ENCODE measurements at regions not wholly inside any gene's neighbourhood (a gene's known extent, or its start where the extent isn't known, plus 50 kb on each side); places are given as distances from the start of the nearest gene placed in this dataset.

GRCh38 chr7:42834676-42835075 lies 77.2 kb downstream of the C7orf25 start:
- no peaks in the 10 kb centered on the region for H3K4me1 Mint-ChIP-seq
- ATAC-seq (ENCODE audit: low read depth) (no peak), DNase-seq (no peak)
- POLR2A ChIA-PET = no interaction called here
- H3K9me3 Mint-ChIP-seq = no peaks in the 10 kb centered on the region
- no peak overlapping the region for H3K27ac Mint-ChIP-seq
- TF ChIP-seq, protein P1, sequence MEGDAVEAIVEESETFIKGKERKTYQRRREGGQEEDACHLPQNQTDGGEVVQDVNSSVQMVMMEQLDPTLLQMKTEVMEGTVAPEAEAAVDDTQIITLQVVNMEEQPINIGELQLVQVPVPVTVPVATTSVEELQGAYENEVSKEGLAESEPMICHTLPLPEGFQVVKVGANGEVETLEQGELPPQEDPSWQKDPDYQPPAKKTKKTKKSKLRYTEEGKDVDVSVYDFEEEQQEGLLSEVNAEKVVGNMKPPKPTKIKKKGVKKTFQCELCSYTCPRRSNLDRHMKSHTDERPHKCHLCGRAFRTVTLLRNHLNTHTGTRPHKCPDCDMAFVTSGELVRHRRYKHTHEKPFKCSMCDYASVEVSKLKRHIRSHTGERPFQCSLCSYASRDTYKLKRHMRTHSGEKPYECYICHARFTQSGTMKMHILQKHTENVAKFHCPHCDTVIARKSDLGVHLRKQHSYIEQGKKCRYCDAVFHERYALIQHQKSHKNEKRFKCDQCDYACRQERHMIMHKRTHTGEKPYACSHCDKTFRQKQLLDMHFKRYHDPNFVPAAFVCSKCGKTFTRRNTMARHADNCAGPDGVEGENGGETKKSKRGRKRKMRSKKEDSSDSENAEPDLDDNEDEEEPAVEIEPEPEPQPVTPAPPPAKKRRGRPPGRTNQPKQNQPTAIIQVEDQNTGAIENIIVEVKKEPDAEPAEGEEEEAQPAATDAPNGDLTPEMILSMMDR (IDR thresholded peaks at IDR 0.05) = no peak
- no peaks in the 10 kb centered on the region for H3K36me3 Mint-ChIP-seq (ENCODE audit: low read depth)
- peaks cover 19% of the 10 kb centered on the region for H3K27me3 Mint-ChIP-seq
- CTCF ChIA-PET = no interaction called here
- intact Hi-C loops (cut with micrococcal nuclease) = no loop called here
- H3K4me3 Mint-ChIP-seq = no peak overlapping the region

- intact Hi-C loops (cut with micrococcal nuclease) = no loop called here
- TF ChIP-seq, protein P1 (IDR thresholded peaks at IDR 0.05) = no peak
- H3K4me1 Mint-ChIP-seq = no peaks in the 10 kb centered on the region
- ATAC-seq (ENCODE audit: low read depth) (no peak), DNase-seq (no peak)
- no peaks in the 10 kb centered on the region for H3K9me3 Mint-ChIP-seq
- ChIA-PET POLR2A (no interaction called here), CTCF (no interaction called here)
- peaks cover 20% of the 10 kb centered on the region for H3K27me3 Mint-ChIP-seq
- H3K27ac Mint-ChIP-seq = no peak overlapping the region
- no peaks in the 10 kb centered on the region for H3K36me3 Mint-ChIP-seq (ENCODE audit: low read depth)
- no peak overlapping the region for H3K4me3 Mint-ChIP-seq
Observed at GRCh38 chr7:42833411-42833810, 78.5 kb downstream of the C7orf25 start.

DNA sequence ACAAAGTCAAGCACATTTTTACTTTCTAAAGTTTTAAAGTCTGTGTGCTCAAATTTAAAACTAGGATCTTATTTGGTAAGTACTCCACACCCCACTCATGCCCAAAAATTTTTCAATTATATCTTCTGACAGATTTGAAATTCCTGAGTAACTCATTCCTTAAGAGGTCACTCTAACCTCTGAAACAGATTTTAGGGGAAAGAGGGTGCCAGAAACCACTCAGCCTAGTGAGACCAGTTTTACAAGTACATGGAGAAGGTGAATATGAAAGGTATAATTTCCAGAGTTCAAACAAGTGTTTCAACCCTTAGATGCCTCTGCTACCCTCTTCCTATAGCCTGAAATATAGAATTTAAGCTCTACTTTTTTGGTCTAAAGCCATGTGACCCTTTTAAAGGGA lies 79.2 kb downstream of the C7orf25 start:
- ATAC-seq (ENCODE audit: low read depth) (no peak), DNase-seq (no peak)
- no peaks in the 10 kb centered on the region for H3K9me3 Mint-ChIP-seq
- H3K4me3 Mint-ChIP-seq = no peak overlapping the region
- TF ChIP-seq, protein P1 (IDR thresholded peaks at IDR 0.05) = no peak
- no peaks in the 10 kb centered on the region for H3K4me1 Mint-ChIP-seq
- intact Hi-C loops (cut with micrococcal nuclease) = no loop called here
- no peaks in the 10 kb centered on the region for H3K36me3 Mint-ChIP-seq (ENCODE audit: low read depth)
- H3K27me3 Mint-ChIP-seq = peaks cover 21% of the 10 kb centered on the region
- POLR2A ChIA-PET = no interaction called here
- no peak overlapping the region for H3K27ac Mint-ChIP-seq
- CTCF ChIA-PET = no interaction called here

- Mint-ChIP-seq H3K9me3 (no peaks in the 10 kb centered on the region), H3K4me3 (no peak overlapping the region), H3K4me1 (no peaks in the 10 kb centered on the region), H3K27ac (no peak overlapping the region), H3K27me3 (peaks cover 21% of the 10 kb centered on the region), H3K36me3 (ENCODE audit: low read depth) (no peaks in the 10 kb centered on the region)
- intact Hi-C loops (cut with micrococcal nuclease) = no loop called here
- ATAC-seq (ENCODE audit: low read depth) = no peak
- DNase-seq = no peak
- CTCF ChIA-PET = no interaction called here
- TF ChIP-seq, protein P1 (IDR thresholded peaks at IDR 0.05) = no peak
- POLR2A ChIA-PET = no interaction called here
Observed at GRCh38 chr7:42831718-42832522, 80.0 kb downstream of the C7orf25 start.

DNA sequence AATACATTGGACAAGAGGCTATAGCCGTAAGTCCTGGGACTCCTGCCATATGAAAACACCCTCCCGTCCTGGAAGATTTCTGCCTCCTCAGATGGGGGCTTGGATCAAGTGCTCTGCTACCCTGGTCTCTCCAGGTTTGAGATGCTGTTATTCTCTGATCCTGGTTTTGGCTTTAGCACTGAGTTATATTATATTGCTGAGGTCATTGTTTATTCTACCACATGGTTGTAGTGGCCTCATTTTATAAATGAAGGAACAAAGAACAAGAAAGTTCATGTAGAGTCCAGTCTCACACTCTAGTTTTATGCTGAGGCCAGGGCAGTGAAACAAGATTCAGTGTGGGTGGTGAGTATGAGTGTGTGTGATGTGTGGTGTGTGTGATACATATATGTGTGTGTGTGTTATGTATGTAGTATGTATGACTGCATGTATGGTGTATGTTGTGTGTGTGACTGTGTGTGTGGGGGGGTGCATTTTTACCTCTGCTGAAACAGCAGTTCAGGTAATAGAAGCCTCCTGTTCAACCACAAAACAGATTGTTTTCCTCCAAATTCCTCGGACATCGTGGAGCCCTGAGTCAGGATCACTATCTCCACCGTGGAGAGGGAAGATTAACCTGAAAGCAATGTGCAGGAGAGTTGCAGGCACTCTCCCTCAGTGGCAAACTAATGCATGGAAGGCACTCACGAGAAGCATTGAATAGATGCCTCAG lies 80.7 kb downstream of the C7orf25 start:
- POLR2A ChIA-PET = no interaction called here
- ATAC-seq (ENCODE audit: low read depth) = no peak
- no peak for DNase-seq
- TF ChIP-seq, protein P1 (IDR thresholded peaks at IDR 0.05) = no peak
- Mint-ChIP-seq H3K4me1 (no peaks in the 10 kb centered on the region), H3K4me3 (no peak overlapping the region), H3K9me3 (no peaks in the 10 kb centered on the region), H3K27ac (no peak overlapping the region), H3K27me3 (peaks cover 21% of the 10 kb centered on the region), H3K36me3 (ENCODE audit: low read depth) (no peaks in the 10 kb centered on the region)
- CTCF ChIA-PET = no interaction called here
- intact Hi-C loops (cut with micrococcal nuclease) = no loop called here

All from activated B cell treated with CpG ODN at 0.5 μM for 24 hours (primary cell).